Breast epithelium (tissue), 3 donors: ENCODE measurements at regions not wholly inside any gene's neighbourhood (a gene's known extent, or its start where the extent isn't known, plus 50 kb on each side); places are given as distances from the start of the nearest gene placed in this dataset.

ENCODE experiments used
- POLR2A ChIP-seq: fragments of 450-650 bp; IDR thresholded peaks from one replicate; pipeline ENCODE4 v1.6.1; 2016; ENCODE audit warnings: antibody characterized with exemption, mild to moderate bottlenecking, moderate library complexity
- POLR2AphosphoS5 ChIP-seq, 3 donors: sonication (generic); formaldehyde crosslinking; IDR thresholded peaks; one replicate each; pipeline ENCODE4 v1.6.1; 2017; ENCODE audit warnings: antibody characterized with exemption in 3 of 3
- TF ChIP-seq, protein P1 (sequence below), 3 donors: fragments of 450-650 bp; IDR thresholded peaks; one replicate each; pipeline ENCODE4 v1.5.1; 2016 to 2017; ENCODE audit warnings: antibody characterized with exemption in 3 of 3, mild to moderate bottlenecking in 3 of 3, moderate library complexity in 3 of 3

DNA sequence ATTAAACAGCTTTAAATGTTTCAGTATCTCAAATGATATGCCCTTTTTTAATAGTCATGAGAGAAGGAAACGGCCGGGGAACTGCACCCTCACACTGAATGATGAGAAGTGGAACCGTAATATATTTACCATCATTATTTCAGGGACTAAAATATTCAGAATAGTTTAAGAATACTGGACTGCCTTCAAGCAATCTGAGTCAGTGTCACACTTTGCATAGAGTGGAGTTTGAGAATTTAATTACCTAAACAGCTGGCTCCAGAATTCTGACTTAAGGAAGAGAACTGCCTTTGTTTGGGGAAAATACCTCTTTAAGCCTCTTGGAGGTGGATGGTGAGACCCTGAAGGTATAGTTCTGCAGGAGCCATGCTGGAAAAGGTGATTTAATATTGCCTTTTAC lies 135.9 kb upstream of the EPHA7 start:
- TF ChIP-seq, protein P1, sequence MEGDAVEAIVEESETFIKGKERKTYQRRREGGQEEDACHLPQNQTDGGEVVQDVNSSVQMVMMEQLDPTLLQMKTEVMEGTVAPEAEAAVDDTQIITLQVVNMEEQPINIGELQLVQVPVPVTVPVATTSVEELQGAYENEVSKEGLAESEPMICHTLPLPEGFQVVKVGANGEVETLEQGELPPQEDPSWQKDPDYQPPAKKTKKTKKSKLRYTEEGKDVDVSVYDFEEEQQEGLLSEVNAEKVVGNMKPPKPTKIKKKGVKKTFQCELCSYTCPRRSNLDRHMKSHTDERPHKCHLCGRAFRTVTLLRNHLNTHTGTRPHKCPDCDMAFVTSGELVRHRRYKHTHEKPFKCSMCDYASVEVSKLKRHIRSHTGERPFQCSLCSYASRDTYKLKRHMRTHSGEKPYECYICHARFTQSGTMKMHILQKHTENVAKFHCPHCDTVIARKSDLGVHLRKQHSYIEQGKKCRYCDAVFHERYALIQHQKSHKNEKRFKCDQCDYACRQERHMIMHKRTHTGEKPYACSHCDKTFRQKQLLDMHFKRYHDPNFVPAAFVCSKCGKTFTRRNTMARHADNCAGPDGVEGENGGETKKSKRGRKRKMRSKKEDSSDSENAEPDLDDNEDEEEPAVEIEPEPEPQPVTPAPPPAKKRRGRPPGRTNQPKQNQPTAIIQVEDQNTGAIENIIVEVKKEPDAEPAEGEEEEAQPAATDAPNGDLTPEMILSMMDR (IDR thresholded peaks at IDR 0.05), result no peak
- no peak for TF ChIP-seq POLR2AphosphoS5 (IDR thresholded peaks at IDR 0.05)
- no peak for TF ChIP-seq POLR2A
